ENCODE measurements at regions not wholly inside any gene's neighbourhood (a gene's known extent, or its start where the extent isn't known, plus 50 kb on each side); places are given as distances from the start of the nearest gene placed in this dataset.

DNA sequence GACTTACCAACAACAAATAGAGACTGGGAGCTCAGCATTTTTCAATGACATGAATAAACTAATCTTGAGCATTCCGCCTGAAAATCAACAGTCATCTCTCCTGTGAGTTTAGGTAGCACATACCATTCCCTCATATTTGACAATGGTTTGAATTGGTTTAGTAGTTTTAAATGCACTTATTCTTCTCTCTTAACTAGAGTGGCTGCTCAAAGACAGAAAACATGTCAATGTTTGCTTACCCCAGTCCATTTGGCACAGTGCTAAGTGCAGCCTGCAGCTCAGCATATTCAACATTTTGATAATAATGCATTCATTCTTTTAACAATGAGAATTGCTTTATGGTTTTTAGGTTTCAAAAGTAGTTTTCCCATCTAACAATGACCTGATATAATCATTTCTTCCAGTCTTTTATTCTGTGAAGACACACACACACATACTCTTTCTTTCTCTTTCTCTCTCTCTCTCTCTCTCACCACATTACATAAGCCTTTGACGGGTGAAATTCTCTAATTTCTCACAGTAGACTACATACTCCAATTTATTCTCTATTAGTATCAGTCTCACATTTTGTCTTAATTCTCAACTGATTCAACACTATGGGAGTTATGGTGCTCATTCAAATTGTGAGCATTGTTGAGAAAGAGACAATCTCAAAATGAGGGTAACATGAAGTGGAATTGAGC is 432.3 kb downstream of the LRRIQ3 start:
- TF ChIP-seq ZFP3 (CRISPR knock-in tag; IDR thresholded peaks at IDR 0.05): no peak
- no peak for TF ChIP-seq ZNF565 (CRISPR knock-in tag; conservative IDR thresholded peaks at IDR 0.05; ENCODE audit: low read depth)
